ENCODE measurements at regions not wholly inside any gene's neighbourhood (a gene's known extent, or its start where the extent isn't known, plus 50 kb on each side); places are given as distances from the start of the nearest gene placed in this dataset.

- no CpG with 5 or more reads among the region's 1 CpG for WGBS (ENCODE audit: extremely low coverage, insufficient read length, low lambda C conversion rate)
- Histone ChIP-seq H3K9me3 (ENCODE audit: control insufficient read depth, low read depth, low read length) (no peaks in the 10 kb centered on the region), H3K27me3 (ENCODE audit: insufficient read depth, low read length) (no peaks in the 10 kb centered on the region), H3K23me2 (ENCODE audit: insufficient read length, low read depth, low read length, poor library complexity, severe bottlenecking) (no peaks in the 10 kb centered on the region), H4K8ac (replicated peaks; ENCODE audit: insufficient read length, low read depth, low read length) (no peak overlapping the region), H2BK20ac (ENCODE audit: low read depth, low read length, poor library complexity, severe bottlenecking) (no peak overlapping the region), H2BK15ac (ENCODE audit: low read depth, low read length) (no peak overlapping the region), H3K79me2 (ENCODE audit: insufficient read depth, low read length) (no peaks in the 10 kb centered on the region), H3K4me2 (ENCODE audit: insufficient read depth, insufficient read length, low read length) (no peak overlapping the region), H2BK120ac (ENCODE audit: low read depth, low read length, poor library complexity, severe bottlenecking) (no peak overlapping the region), H4K91ac (ENCODE audit: insufficient read length, low read depth, low read length) (no peak overlapping the region), H3K79me1 (ENCODE audit: insufficient read depth, low read depth, low read length, poor library complexity, severe bottlenecking) (no peaks in the 10 kb centered on the region), H4K20me1 (ENCODE audit: control insufficient read depth, insufficient read depth, insufficient read length) (no peaks in the 10 kb centered on the region), H3K18ac (ENCODE audit: insufficient read length, low read depth, low read length) (no peak overlapping the region), H2BK12ac (ENCODE audit: insufficient read length, low read depth, low read length) (no peak overlapping the region), H2AK5ac (ENCODE audit: insufficient read length, low read length) (no peak overlapping the region), H3K23ac (ENCODE audit: insufficient read length, low read depth, low read length) (no peak overlapping the region), H3K4me1 (ENCODE audit: insufficient read depth, low read length) (no peaks in the 10 kb centered on the region), H2AFZ (ENCODE audit: low read length) (no peak overlapping the region), H3K14ac (ENCODE audit: insufficient read depth, low read length) (no peak overlapping the region), H2BK5ac (ENCODE audit: insufficient read length, low read length) (no peak overlapping the region), H3K4ac (ENCODE audit: low read depth, low read length) (no peak overlapping the region), H3T11ph (ENCODE audit: low read length) (no peak overlapping the region), H4K5ac (ENCODE audit: insufficient read length, low read depth, low read length) (no peak overlapping the region), H3K56ac (ENCODE audit: insufficient read length, low read depth, low read length) (no peak overlapping the region), H3K9ac (ENCODE audit: extremely low read depth, insufficient read length, low read length) (no peak overlapping the region), H3K27ac (ENCODE audit: insufficient read length, low read depth, low read length) (no peak overlapping the region)
- TF ChIP-seq CTCF (conservative IDR thresholded peaks at IDR 0.05): no peak
- H3K27me3 Mint-ChIP-seq (ENCODE audit: low read depth): no peaks in the 10 kb centered on the region
- H3K4me1 Mint-ChIP-seq: 0 out of 4 replicates have a peak, but pooled peaks cover 0 to 3% of the 10 kb centered on the region in 2 experiments
- no peaks in the 10 kb centered on the region for H3K36me3 Mint-ChIP-seq (ENCODE audit: insufficient read depth in 1 of 3, low read depth in 3 of 3)
- no peak overlapping the region for H3K27ac Mint-ChIP-seq
- no peak overlapping the region for H3K4me3 Mint-ChIP-seq
- H3K9me3 Mint-ChIP-seq: no peaks in the 10 kb centered on the region
- no peak for DNase-seq
Measured at GRCh38 chr14:39853441-39853840, 421.2 kb upstream of the FBXO33 start.
